GM23248 (cell line): ENCODE measurements at regions not wholly inside any gene's neighbourhood (a gene's known extent, or its start where the extent isn't known, plus 50 kb on each side); places are given as distances from the start of the nearest gene placed in this dataset.

Source experiments
- DNase-seq: peaks from one replicate; pipeline ENCODE4 v3.0.0-alpha.2; 2015
- H2AFZ ChIP-seq: fragments of 200-600 bp; sonication (generic); 2 replicates; pipeline ENCODE4 v1.6.1; 2016; ENCODE audit warnings: antibody characterized with exemption
- H3F3A ChIP-seq: fragments of 200-600 bp; sonication (generic); 2 replicates; pipeline ENCODE4 v1.6.1; 2016; ENCODE audit warnings: mild to moderate bottlenecking, antibody characterized with exemption, mixed run types; ENCODE audit not compliant: insufficient read depth
- H3K27ac ChIP-seq: fragments of 200-600 bp; sonication (generic); 2 replicates; pipeline ENCODE4 v1.5.1; 2016; ENCODE audit warnings: mild to moderate bottlenecking
- H3K27me3 ChIP-seq: fragments of 200-600 bp; sonication (generic); replicated peaks from 2 replicates; pipeline ENCODE4 v1.6.1; 2016; ENCODE audit warnings: mild to moderate bottlenecking; ENCODE audit not compliant: insufficient read depth
- H3K36me3 ChIP-seq: fragments of 200-600 bp; sonication (generic); 2 replicates; pipeline ENCODE4 v1.6.1; 2016; ENCODE audit warnings: low read depth, mild to moderate bottlenecking
- H3K4me1 ChIP-seq: fragments of 200-600 bp; sonication (generic); 2 replicates; pipeline ENCODE4 v1.6.1; 2016; ENCODE audit warnings: mild to moderate bottlenecking; ENCODE audit not compliant: insufficient read depth
- H3K4me2 ChIP-seq: fragments of 200-600 bp; sonication (generic); one replicate; pipeline ENCODE4 v1.6.1; 2016; ENCODE audit warnings: mild to moderate bottlenecking; ENCODE audit not compliant: unreplicated experiment
- H3K4me3 ChIP-seq: fragments of 200-600 bp; sonication (generic); 2 replicates; pipeline ENCODE4 v1.5.1; 2016; ENCODE audit warnings: mild to moderate bottlenecking
- H3K79me2 ChIP-seq: fragments of 200-600 bp; sonication (generic); 2 replicates; pipeline ENCODE4 v1.6.1; 2016; ENCODE audit warnings: mild to moderate bottlenecking; ENCODE audit not compliant: insufficient read depth
- H3K9ac ChIP-seq: fragments of 200-600 bp; sonication (generic); 2 replicates; pipeline ENCODE4 v1.6.1; 2016; ENCODE audit warnings: mild to moderate bottlenecking
- H3K9me2 ChIP-seq: fragments of 200-600 bp; sonication (generic); 2 replicates; pipeline ENCODE4 v1.6.1; 2016; ENCODE audit warnings: mixed run types, mild to moderate bottlenecking, moderate library complexity; ENCODE audit not compliant: insufficient read depth
- H3K9me3 ChIP-seq: fragments of 200-600 bp; sonication (generic); one replicate; pipeline ENCODE4 v1.6.1; 2017; ENCODE audit warnings: low read depth
- H4K20me1 ChIP-seq: fragments of 200-600 bp; sonication (generic); 2 replicates; pipeline ENCODE4 v1.6.0; 2016; ENCODE audit not compliant: insufficient read depth
- EZH2 ChIP-seq: fragments of 200-600 bp; sonication (generic); IDR thresholded peaks from 2 replicates; pipeline ENCODE4 v1.6.1; 2018; ENCODE audit warnings: antibody characterized with exemption, mild to moderate bottlenecking; ENCODE audit not compliant: insufficient read depth, poor library complexity, severe bottlenecking
- EZH2phosphoT487 ChIP-seq: fragments of 200-600 bp; sonication (generic); IDR thresholded peaks from 2 replicates; pipeline ENCODE4 v1.6.1; 2018; ENCODE audit warnings: antibody characterized with exemption, moderate library complexity, mild to moderate bottlenecking, low read depth; ENCODE audit not compliant: insufficient read depth
- whole genome bisulfite sequencing, 2 experiments: methylation state at CpG; one replicate each; pipeline ENCODE4 v1.1.6; 2015 to 2017; ENCODE audit warnings: low lambda C conversion rate in 2 of 2, low coverage in 1 of 2; ENCODE audit errors: missing lambda C conversion rate in 2 of 2; 5-methylcytosine and 5-hydroxymethylcytosine counted together
- in situ Hi-C: fragments of 300-500 bp; cut with MboI; formaldehyde crosslinking; loops from 2 replicates; pipeline ENCODE4 v1.15.0; 2020

DNA sequence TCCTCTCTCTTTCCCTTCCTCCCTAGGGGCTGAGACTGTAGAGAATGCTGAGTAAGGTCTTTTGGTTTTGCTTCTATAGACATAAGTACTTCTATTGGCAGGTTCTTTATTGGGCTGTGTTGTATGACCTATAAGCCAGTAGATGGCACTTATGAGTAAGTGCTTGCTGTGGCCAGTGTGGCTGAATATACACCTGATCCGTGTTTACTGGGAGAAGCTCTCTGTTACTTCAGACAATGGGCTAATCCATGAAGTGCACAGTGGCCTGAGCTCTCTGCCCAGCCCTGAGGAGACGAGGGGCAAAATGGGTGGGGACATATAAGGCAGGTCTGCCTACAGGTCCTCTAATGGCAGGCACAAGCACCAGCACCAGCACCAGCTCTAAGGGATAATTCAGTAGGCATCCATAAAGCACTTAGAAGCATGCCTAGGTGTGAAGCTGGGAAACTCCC is 610.3 kb downstream of the RNF144B start:
- TF ChIP-seq EZH2phosphoT487 (no peak), EZH2 (no peak)
- H3K4me1 ChIP-seq = no peaks in the 10 kb centered on the region
- WGBS, 2 experiments = 0 to 11% methylated on average over 2 of the region's 2 CpGs
- no peaks in the 10 kb centered on the region for H3K9me2 ChIP-seq
- H3K9ac ChIP-seq = no peak overlapping the region
- H3K36me3 ChIP-seq = no peaks in the 10 kb centered on the region
- no peaks in the 10 kb centered on the region for H4K20me1 ChIP-seq
- in situ Hi-C loops = no loop called here
- no peaks in the 10 kb centered on the region for H3K79me2 ChIP-seq
- no peak overlapping the region for H3K4me3 ChIP-seq
- no peaks in the 10 kb centered on the region for H3K27me3 ChIP-seq
- no peaks in the 10 kb centered on the region for H3F3A ChIP-seq
- no peak overlapping the region for H3K27ac ChIP-seq
- no peaks in the 10 kb centered on the region for H3K9me3 ChIP-seq
- no peak overlapping the region for H2AFZ ChIP-seq
- H3K4me2 ChIP-seq = no peak overlapping the region
- peak; percentile 71 for DNase-seq

- no peaks in the 10 kb centered on the region for H3K4me1 ChIP-seq
- no peaks in the 10 kb centered on the region for H3K79me2 ChIP-seq
- H3K36me3 ChIP-seq = no peaks in the 10 kb centered on the region
- no peaks in the 10 kb centered on the region for H3K9me3 ChIP-seq
- no peak overlapping the region for H3K4me2 ChIP-seq
- TF ChIP-seq EZH2 (no peak), EZH2phosphoT487 (no peak)
- H3K9ac ChIP-seq = no peak overlapping the region
- H4K20me1 ChIP-seq = no peaks in the 10 kb centered on the region
- no peak overlapping the region for H3K4me3 ChIP-seq
- no peak overlapping the region for H3K27ac ChIP-seq
- H3F3A ChIP-seq = no peaks in the 10 kb centered on the region
- H2AFZ ChIP-seq = no peak overlapping the region
- in situ Hi-C loops = loop anchor here (25.0 kb wide), 1 partner anchor 859 kb away; no protein-coding TSS in a partner anchor
- no peaks in the 10 kb centered on the region for H3K9me2 ChIP-seq
- no peaks in the 10 kb centered on the region for H3K27me3 ChIP-seq
- no peak for DNase-seq
- 5 to 21% methylated on average over 1 of the region's 1 CpG for WGBS, 2 experiments
Observed at GRCh38 chr6:19002976-19003560, 615.9 kb downstream of the RNF144B start.

- no peaks in the 10 kb centered on the region for H3K79me2 ChIP-seq
- no peaks in the 10 kb centered on the region for H3K4me1 ChIP-seq
- 63% methylated on average over 4 of the region's 4 CpGs for WGBS, 2 experiments
- H3K27me3 ChIP-seq = no peaks in the 10 kb centered on the region
- no peak overlapping the region for H3K27ac ChIP-seq
- H3K36me3 ChIP-seq = no peaks in the 10 kb centered on the region
- in situ Hi-C loops = loop anchor here (25.0 kb wide), 1 partner anchor 858 kb away; no protein-coding TSS in a partner anchor
- no peak overlapping the region for H3K9ac ChIP-seq
- H3K4me2 ChIP-seq = no peak overlapping the region
- DNase-seq = no peak
- H2AFZ ChIP-seq = no peak overlapping the region
- H3K4me3 ChIP-seq = no peak overlapping the region
- no peak for TF ChIP-seq EZH2phosphoT487
- no peak for TF ChIP-seq EZH2
- no peaks in the 10 kb centered on the region for H3K9me3 ChIP-seq
- no peaks in the 10 kb centered on the region for H4K20me1 ChIP-seq
- no peaks in the 10 kb centered on the region for H3K9me2 ChIP-seq
- H3F3A ChIP-seq = no peaks in the 10 kb centered on the region
Observed at GRCh38 chr6:19004176-19004575, 617.0 kb downstream of the RNF144B start.

DNA sequence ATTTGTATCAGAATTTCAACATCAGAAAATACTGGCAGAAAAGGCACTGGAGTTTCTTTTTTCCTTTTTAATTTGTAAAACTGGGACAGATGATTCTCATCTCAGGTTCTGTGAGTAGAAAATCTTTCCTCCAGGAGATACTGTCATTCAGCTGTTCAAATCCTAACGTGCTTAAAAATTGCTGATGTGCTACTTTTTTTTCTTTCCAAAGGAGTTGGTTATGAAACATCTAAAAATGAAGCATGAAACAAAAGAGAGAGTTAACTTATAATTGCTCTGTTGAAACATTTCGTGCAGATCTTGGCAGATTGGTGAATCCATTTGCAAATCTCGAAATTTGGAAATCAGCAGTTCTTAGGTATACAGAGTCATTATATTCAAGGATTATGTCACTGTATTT is 622.6 kb downstream of the RNF144B start:
- Histone ChIP-seq H4K20me1 (no peaks in the 10 kb centered on the region), H3K9me2 (no peaks in the 10 kb centered on the region), H3K27ac (no peak overlapping the region), H3K9ac (no peak overlapping the region), H3K36me3 (no peaks in the 10 kb centered on the region), H3K4me3 (no peak overlapping the region), H3K27me3 (no peaks in the 10 kb centered on the region), H3K4me2 (no peak overlapping the region), H2AFZ (no peak overlapping the region), H3K9me3 (no peaks in the 10 kb centered on the region), H3K79me2 (no peaks in the 10 kb centered on the region), H3K4me1 (peaks cover 5% of the 10 kb centered on the region; the same call in 1 of the 2 replicates), H3F3A (no peaks in the 10 kb centered on the region)
- no peak for DNase-seq
- TF ChIP-seq EZH2 (no peak), EZH2phosphoT487 (no peak)
- in situ Hi-C loops = loop anchor here (25.0 kb wide), 1 partner anchor 853 kb away; no protein-coding TSS in a partner anchor
- 36 to 38% methylated on average over 3 of the region's 3 CpGs for whole genome bisulfite sequencing, 2 experiments
